ENCODE measurements at regions not wholly inside any gene's neighbourhood (a gene's known extent, or its start where the extent isn't known, plus 50 kb on each side); places are given as distances from the start of the nearest gene placed in this dataset.

- H3K4me3 ChIP-seq (ENCODE audit: low read depth, low read length, poor library complexity, severe bottlenecking) = no peak overlapping the region
- H3K27ac ChIP-seq (ENCODE audit: low read depth, low read length, poor library complexity, severe bottlenecking) = no peak overlapping the region
- H4K20me1 ChIP-seq (ENCODE audit: insufficient read depth, low read length) = no peaks in the 10 kb centered on the region
- H3K4me1 ChIP-seq (ENCODE audit: insufficient read depth, low read length, severe bottlenecking) = no peaks in the 10 kb centered on the region
- no peak overlapping the region for H3K9ac ChIP-seq (ENCODE audit: low read length)
- no peaks in the 10 kb centered on the region for H3K9me2 ChIP-seq (ENCODE audit: low read depth, low read length)
- no peak overlapping the region for H3K4me2 ChIP-seq (ENCODE audit: low read length)
- no peaks in the 10 kb centered on the region for H3K36me3 ChIP-seq (ENCODE audit: insufficient read depth, low read length)
- H2AFZ ChIP-seq (ENCODE audit: low read length) = no peak overlapping the region
- TF ChIP-seq EZH2 (IDR thresholded peaks at IDR 0.05; ENCODE audit: borderline replicate concordance, low read length) (no peak), CTCF (IDR thresholded peaks at IDR 0.05; ENCODE audit: low read length) (no peak)
- H3K79me2 ChIP-seq (ENCODE audit: insufficient read depth, low read length) = no peaks in the 10 kb centered on the region
- no peaks in the 10 kb centered on the region for H3K9me3 ChIP-seq (ENCODE audit: low read length)
- H3F3A ChIP-seq (ENCODE audit: insufficient read depth, low read length) = no peaks in the 10 kb centered on the region
- H3K27me3 ChIP-seq (ENCODE audit: insufficient read depth, low read length) = no peaks in the 10 kb centered on the region
These were observed 610.2 kb downstream of the PCDH18 start for GRCh38 chr4:136922066-136922465.

DNA sequence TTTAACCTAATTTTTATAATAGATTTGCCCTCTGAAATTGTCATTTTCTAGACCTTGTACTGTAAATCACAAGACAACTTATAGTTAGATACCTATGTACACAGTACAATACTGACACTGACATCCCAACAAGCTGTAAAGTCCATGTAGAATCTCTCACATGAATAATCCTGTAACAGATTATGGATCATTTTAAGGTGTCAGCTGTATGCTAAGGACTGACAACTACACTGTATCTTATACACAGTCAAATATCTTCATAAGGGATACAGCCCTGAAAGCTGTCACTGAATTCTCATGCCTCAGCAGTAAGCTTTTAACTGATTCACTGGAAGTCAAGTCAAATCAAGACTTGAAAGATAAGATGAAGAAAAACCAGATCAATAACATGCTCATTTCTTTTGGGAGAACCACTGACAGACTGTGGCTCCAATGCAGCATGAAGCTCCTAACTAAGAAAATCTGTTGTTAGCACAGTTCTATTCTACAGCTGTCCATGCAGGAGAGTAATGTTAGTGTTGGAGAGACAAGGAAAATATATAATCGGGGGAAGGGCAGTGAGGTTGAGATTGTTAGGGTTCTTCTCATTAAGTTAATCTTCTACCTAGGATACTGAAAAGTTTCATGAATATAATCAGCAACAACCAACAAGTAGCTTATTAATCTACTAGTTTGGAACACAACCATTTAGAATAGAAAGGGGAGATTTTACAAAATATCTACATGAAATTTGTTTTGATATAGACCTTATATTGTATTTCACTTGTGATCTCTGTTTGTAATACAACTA is 612.0 kb downstream of the PCDH18 start:
- Histone ChIP-seq H3K79me2 (ENCODE audit: insufficient read depth, low read length) (no peaks in the 10 kb centered on the region), H3K9me2 (ENCODE audit: low read depth, low read length) (no peaks in the 10 kb centered on the region), H3K9ac (ENCODE audit: low read length) (no peak overlapping the region), H3K4me3 (ENCODE audit: low read depth, low read length, poor library complexity, severe bottlenecking) (no peak overlapping the region), H3K4me2 (ENCODE audit: low read length) (no peak overlapping the region), H4K20me1 (ENCODE audit: insufficient read depth, low read length) (no peaks in the 10 kb centered on the region), H3K27ac (ENCODE audit: low read depth, low read length, poor library complexity, severe bottlenecking) (no peak overlapping the region), H2AFZ (ENCODE audit: low read length) (no peak overlapping the region), H3K9me3 (ENCODE audit: low read length) (no peaks in the 10 kb centered on the region), H3K4me1 (ENCODE audit: insufficient read depth, low read length, severe bottlenecking) (no peaks in the 10 kb centered on the region), H3K36me3 (ENCODE audit: insufficient read depth, low read length) (no peaks in the 10 kb centered on the region), H3F3A (ENCODE audit: insufficient read depth, low read length) (no peaks in the 10 kb centered on the region), H3K27me3 (ENCODE audit: insufficient read depth, low read length) (no peaks in the 10 kb centered on the region)
- TF ChIP-seq CTCF (IDR thresholded peaks at IDR 0.05; ENCODE audit: low read length) = no peak
- no peak for TF ChIP-seq EZH2 (IDR thresholded peaks at IDR 0.05; ENCODE audit: borderline replicate concordance, low read length)

DNA sequence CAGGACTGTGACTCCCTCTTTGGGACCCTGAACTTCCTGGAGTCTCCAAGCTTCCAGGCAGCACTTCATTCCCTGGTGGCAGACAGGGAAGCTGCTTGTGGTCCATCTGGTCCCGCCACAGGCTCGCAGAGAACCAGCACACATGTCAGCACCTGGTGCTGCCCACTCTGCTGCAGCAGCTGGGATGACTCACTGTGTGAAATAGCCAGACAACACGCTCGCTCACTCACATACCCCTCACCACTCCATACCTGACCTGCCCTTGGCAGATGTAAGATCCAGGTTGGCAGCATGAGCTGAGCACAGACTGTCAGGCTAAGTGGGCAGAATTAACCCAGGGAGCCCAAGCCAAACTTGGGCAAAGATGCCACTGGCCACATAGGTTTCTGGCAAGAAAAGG is 613.5 kb downstream of the PCDH18 start:
- H3K27me3 ChIP-seq (ENCODE audit: insufficient read depth, low read length) = no peaks in the 10 kb centered on the region
- H3K79me2 ChIP-seq (ENCODE audit: insufficient read depth, low read length) = no peaks in the 10 kb centered on the region
- no peaks in the 10 kb centered on the region for H3K9me2 ChIP-seq (ENCODE audit: low read depth, low read length)
- H3K4me2 ChIP-seq (ENCODE audit: low read length) = no peak overlapping the region
- H4K20me1 ChIP-seq (ENCODE audit: insufficient read depth, low read length) = no peaks in the 10 kb centered on the region
- H3K4me1 ChIP-seq (ENCODE audit: insufficient read depth, low read length, severe bottlenecking) = no peaks in the 10 kb centered on the region
- H3K9ac ChIP-seq (ENCODE audit: low read length) = no peak overlapping the region
- H3K9me3 ChIP-seq (ENCODE audit: low read length) = no peaks in the 10 kb centered on the region
- H3F3A ChIP-seq (ENCODE audit: insufficient read depth, low read length) = no peaks in the 10 kb centered on the region
- H2AFZ ChIP-seq (ENCODE audit: low read length) = no peak overlapping the region
- TF ChIP-seq CTCF (IDR thresholded peaks at IDR 0.05; ENCODE audit: low read length) (no peak), EZH2 (IDR thresholded peaks at IDR 0.05; ENCODE audit: borderline replicate concordance, low read length) (no peak)
- no peak overlapping the region for H3K27ac ChIP-seq (ENCODE audit: low read depth, low read length, poor library complexity, severe bottlenecking)
- H3K4me3 ChIP-seq (ENCODE audit: low read depth, low read length, poor library complexity, severe bottlenecking) = no peak overlapping the region
- H3K36me3 ChIP-seq (ENCODE audit: insufficient read depth, low read length) = no peaks in the 10 kb centered on the region

Measured in OCI-LY1 (cell line).